HG03354 (cell line): ENCODE measurements at regions not wholly inside any gene's neighbourhood (a gene's known extent, or its start where the extent isn't known, plus 50 kb on each side); places are given as distances from the start of the nearest gene placed in this dataset.

Experiments
- ATAC-seq: cut with Tn5 transposase; IDR thresholded peaks from one replicate; pipeline ENCODE4 v1.9.1; 2021; ENCODE audit warnings: mild to moderate bottlenecking; ENCODE audit not compliant: unreplicated experiment, poor library complexity, severe bottlenecking

GRCh38 chr13:67318398-67318797, 88.3 kb upstream of the PCDH9 start:
- ATAC-seq = no peak

GRCh38 chr13:67314405-67314804, 84.3 kb upstream of the PCDH9 start:
- ATAC-seq = no peak

GRCh38 chr13:67308004-67308772, 78.1 kb upstream of the PCDH9 start:
- ATAC-seq = no peak

GRCh38 chr13:67306742-67307141, 76.6 kb upstream of the PCDH9 start:
- no peak for ATAC-seq

GRCh38 chr13:67303661-67304333, 73.7 kb upstream of the PCDH9 start:
- ATAC-seq = no peak

- ATAC-seq = no peak
These were observed 69.6 kb upstream of the PCDH9 start for GRCh38 chr13:67299751-67300150.

GRCh38 chr13:67299072-67299635, 69.0 kb upstream of the PCDH9 start:
- ATAC-seq = no peak

GRCh38 chr13:67298297-67298696, 68.2 kb upstream of the PCDH9 start:
- ATAC-seq = no peak

- no peak for ATAC-seq
These were observed 66.4 kb upstream of the PCDH9 start for GRCh38 chr13:67296511-67296910.

- ATAC-seq = no peak
These were observed 62.8 kb upstream of the PCDH9 start for GRCh38 chr13:67292886-67293285.

- ATAC-seq = no peak
These were observed 55.5 kb upstream of the PCDH9 start for GRCh38 chr13:67285611-67286010.

- ATAC-seq = no peak
These were observed 53.5 kb upstream of the PCDH9 start for GRCh38 chr13:67283637-67284036.

GRCh38 chr13:67281466-67281865, 51.3 kb upstream of the PCDH9 start:
- no peak for ATAC-seq
